Endothelial cell of umbilical vein (primary cell): ENCODE measurements at regions not wholly inside any gene's neighbourhood (a gene's known extent, or its start where the extent isn't known, plus 50 kb on each side); places are given as distances from the start of the nearest gene placed in this dataset.

Experiments
- BruUV-seq: library from RNA; stranded (reverse); fragments of 400-500 nt; replicated peaks from 2 replicates; lab custom pipeline; 2021; lab: Mats Ljungman, UMichigan
- CTCF ChIA-PET: fragments of 300-600, 350-600 bp; sonication (Branson Sonifier 250); formaldehyde crosslinking; loops from one replicate; lab custom pipeline; 2021; ENCODE audit warnings: antibody characterized with exemption, inconsistent platforms; lab: Charles Lee
- POLR2A ChIA-PET: fragments of 300-600, 350-600 bp; sonication (Branson Sonifier 250); formaldehyde crosslinking; loops from one replicate; lab custom pipeline; 2021; ENCODE audit warnings: antibody characterized with exemption, inconsistent platforms; lab: Charles Lee
- DNase-seq: peaks from one replicate; pipeline ENCODE4 v3.0.0-alpha.2; 2011; ENCODE audit warnings: low read depth, low spot score
- FAIRE-seq: peaks from 2 replicates; lab custom pipeline; 2011; peaks lifted over from hg19 to GRCh38; lab: Jason Lieb, UNC
- H2AFZ ChIP-seq: 2 replicates; pipeline ENCODE4 v1.6.0; 2012; ENCODE audit warnings: low read depth, low read length, control low read depth, inconsistent platforms
- H3K27ac ChIP-seq: 2 replicates; pipeline ENCODE4 v1.5.1; 2011; ENCODE audit warnings: low read depth, mild to moderate bottlenecking, control low read depth, low read length, moderate library complexity; ENCODE audit not compliant: insufficient read depth
- H3K27me3 ChIP-seq, 2 experiments: 2 replicates each; pipeline versions ENCODE4 v1.6.0 to v1.6.1; 2011; ENCODE audit warnings: low read length in 2 of 2, mixed read lengths in 1 of 2; ENCODE audit not compliant: control insufficient read depth in 2 of 2, insufficient read depth in 2 of 2
- H3K36me3 ChIP-seq, 2 experiments: 2 replicates in 1 of 2; 3 replicates in 1 of 2; pipeline ENCODE4 v1.5.1; 2011; ENCODE audit warnings: low read length in 2 of 2, mild to moderate bottlenecking in 1 of 2, moderate library complexity in 1 of 2; ENCODE audit not compliant: control insufficient read depth in 2 of 2, insufficient read depth in 2 of 2; ENCODE audit errors: extremely low read depth in 1 of 2
- H3K4me1 ChIP-seq: 3 replicates; pipeline ENCODE4 v1.5.1; 2011; ENCODE audit warnings: mild to moderate bottlenecking, low read length; ENCODE audit not compliant: control insufficient read depth, insufficient read depth; ENCODE audit errors: extremely low read depth
- H3K4me2 ChIP-seq: 2 replicates; pipeline ENCODE4 v1.6.1; 2011; ENCODE audit warnings: low read length, control low read depth, mixed read lengths; ENCODE audit not compliant: insufficient read depth
- H3K4me3 ChIP-seq, 3 experiments: fragments of 200-600 bp in 1 of 3; sonication (generic), shearing (Covaris generic) in 1 of 3; replicated peaks in 1 of 3; 2 replicates each; pipeline ENCODE4 v1.5.1; 2011 to 2016; ENCODE audit warnings: control low read depth in 3 of 3, low read length in 3 of 3, mild to moderate bottlenecking in 2 of 3, inconsistent platforms in 1 of 3, low read depth in 1 of 3, moderate library complexity in 1 of 3; ENCODE audit not compliant: insufficient read depth in 1 of 3
- H3K79me2 ChIP-seq: 2 replicates; pipeline ENCODE4 v1.6.0; 2012; ENCODE audit warnings: low read length, inconsistent platforms; ENCODE audit not compliant: control insufficient read depth, insufficient read depth
- H3K9ac ChIP-seq: replicated peaks from 2 replicates; pipeline ENCODE3; 2011; ENCODE audit warnings: low read length, control low read depth; ENCODE audit not compliant: insufficient read depth; ENCODE audit errors: extremely low read depth
- H3K9me1 ChIP-seq: replicated peaks from 3 replicates; pipeline ENCODE4 v1.6.0; 2011; ENCODE audit warnings: mild to moderate bottlenecking, low read length; ENCODE audit not compliant: control insufficient read depth, insufficient read depth; ENCODE audit errors: extremely low read depth
- H3K9me3 ChIP-seq: replicated peaks from 2 replicates; pipeline ENCODE4 v1.5.1; 2012; ENCODE audit warnings: low read length, inconsistent platforms; ENCODE audit not compliant: control insufficient read depth, insufficient read depth
- H4K20me1 ChIP-seq: replicated peaks from 2 replicates; pipeline ENCODE3; 2011; ENCODE audit warnings: mild to moderate bottlenecking, low read length; ENCODE audit not compliant: control insufficient read depth, insufficient read depth; ENCODE audit errors: extremely low read depth
- CTCF ChIP-seq, 2 donors: IDR thresholded peaks; 1 replicate in 1 of 2; 2 replicates in 1 of 2; pipeline ENCODE4 v1.5.1; 2011; ENCODE audit warnings: low read length in 2 of 2, mild to moderate bottlenecking in 2 of 2, moderate library complexity in 2 of 2, control low read depth in 1 of 2, inconsistent platforms in 1 of 2, low read depth in 1 of 2; ENCODE audit not compliant: insufficient read depth in 1 of 2; ENCODE audit errors: extremely low read depth in 1 of 2
- EZH2 ChIP-seq: IDR thresholded peaks from 2 replicates; pipeline ENCODE4 v1.6.1; 2012; ENCODE audit warnings: borderline replicate concordance, low read depth, mild to moderate bottlenecking, moderate library complexity, low read length, inconsistent platforms; ENCODE audit not compliant: severe bottlenecking
- FOS ChIP-seq: IDR thresholded peaks from 2 replicates; pipeline ENCODE4 v1.6.1; 2011; ENCODE audit warnings: mild to moderate bottlenecking, low read length, moderate library complexity, borderline replicate concordance; ENCODE audit not compliant: insufficient read depth
- GATA2 ChIP-seq: IDR thresholded peaks from 2 replicates; pipeline ENCODE4 v1.7.0; 2011; ENCODE audit warnings: low read depth, mild to moderate bottlenecking, moderate library complexity, mixed read lengths, low read length; ENCODE audit not compliant: insufficient read length, insufficient read depth
- JUN ChIP-seq: IDR thresholded peaks from 2 replicates; pipeline ENCODE4 v1.6.1; 2011; ENCODE audit warnings: borderline replicate concordance, low read depth; ENCODE audit not compliant: insufficient read length, insufficient read depth
- MAX ChIP-seq: IDR thresholded peaks from 2 replicates; pipeline ENCODE4 v1.6.1; 2011; ENCODE audit not compliant: insufficient read depth, insufficient read length
- MYC ChIP-seq: IDR thresholded peaks from one replicate; pipeline ENCODE4 v1.6.1; 2011; ENCODE audit warnings: mild to moderate bottlenecking, low read depth, low read length
- POLR2A ChIP-seq: IDR thresholded peaks from 2 replicates; pipeline ENCODE4 v1.6.1; 2012; ENCODE audit warnings: low read depth, mild to moderate bottlenecking, control low read depth, low read length
- POLR2AphosphoS5 ChIP-seq: IDR thresholded peaks from 2 replicates; pipeline ENCODE4 v1.6.1; 2012; ENCODE audit warnings: low read depth, mild to moderate bottlenecking, control low read depth, low read length, moderate library complexity; ENCODE audit not compliant: insufficient read depth
- dilution Hi-C: fragments of 300-500 bp; cut with MboI; formaldehyde crosslinking; loops from one replicate; pipeline ENCODE4 v1.15.0; 2019; ENCODE audit warnings: low sequenced_read_pairs; ENCODE audit not compliant: extremely low pct_ligation_motif_present
- intact Hi-C: fragments of 100-400 bp; cut with micrococcal nuclease; formaldehyde crosslinking; loops from one replicate; pipeline ENCODE4 v1.10.0; 2022

- no peak overlapping the region for H2AFZ ChIP-seq
- intact Hi-C loops (no loop called here), dilution Hi-C loops (no loop called here)
- H3K36me3 ChIP-seq: no peaks in the 10 kb centered on the region
- H4K20me1 ChIP-seq: no peaks in the 10 kb centered on the region
- no peak overlapping the region for H3K4me3 ChIP-seq
- FAIRE-seq (no peak), DNase-seq (no peak)
- no peak overlapping the region for H3K9ac ChIP-seq
- no peaks in the 10 kb centered on the region for H3K9me3 ChIP-seq
- H3K27me3 ChIP-seq: no peaks in the 10 kb centered on the region
- TF ChIP-seq EZH2 (no peak), FOS (no peak), GATA2 (no peak), JUN (no peak), MYC (no peak), POLR2A (no peak), CTCF (IDR thresholded peaks at IDR 0.05; ENCODE audit: extremely low read depth in 1 of 2, insufficient read depth in 1 of 2, low read depth in 1 of 2, low read length in 2 of 2) (no peak), MAX (no peak), POLR2AphosphoS5 (no peak)
- CTCF ChIA-PET: interaction anchor here (1.0 kb wide), 1 partner anchor 19 kb away, joined by 3 read pairs; no protein-coding TSS in a partner anchor
- no peaks in the 10 kb centered on the region for H3K9me1 ChIP-seq
- no TSS peak for BruUV-seq
- POLR2A ChIA-PET: no interaction called here
- H3K27ac ChIP-seq: no peak overlapping the region
- H3K4me2 ChIP-seq: no peak overlapping the region
- no peaks in the 10 kb centered on the region for H3K4me1 ChIP-seq
- H3K79me2 ChIP-seq: no peaks in the 10 kb centered on the region
Observed at GRCh38 chr16:85445779-85446222, 167.3 kb upstream of the GSE1 start.
